Skin epidermis (tissue), 12 donors: ENCODE measurements at regions not wholly inside any gene's neighbourhood (a gene's known extent, or its start where the extent isn't known, plus 50 kb on each side); places are given as distances from the start of the nearest gene placed in this dataset.

Source experiments
- H3K27ac ChIP-seq, 21 experiments: fragments of 200-600 bp; sonication (generic) in 11 of 21; one replicate each; pipeline ENCODE4 v1.5.0; 2020; ENCODE audit warnings: mild to moderate bottlenecking in 3 of 21, inconsistent platforms in 2 of 21, moderate library complexity in 2 of 21
- H3K4me3 ChIP-seq, 7 experiments: fragments of 200-600 bp; sonication (generic) in 2 of 7; one replicate each; pipeline ENCODE4 v1.5.0; 2020; ENCODE audit warnings: inconsistent platforms in 2 of 7, mild to moderate bottlenecking in 2 of 7, moderate library complexity in 1 of 7

- Histone ChIP-seq H3K27ac (no peak overlapping the region), H3K4me3 (no peak overlapping the region)
These were observed 71.9 kb upstream of the PRR23E start for GRCh38 chr3:127120851-127121647.

- no peak overlapping the region for H3K27ac ChIP-seq
These were observed 71.0 kb upstream of the PRR23E start for GRCh38 chr3:127121885-127122284.

GRCh38 chr3:127123533-127123932, 69.4 kb upstream of the PRR23E start:
- no peak overlapping the region for H3K27ac ChIP-seq

More at GRCh38 chr3:127121885-127122284, 71.0 kb upstream of the PRR23E start:
- no peak overlapping the region for H3K4me3 ChIP-seq

GRCh38 chr3:127124120-127124519, 68.8 kb upstream of the PRR23E start:
- no peak overlapping the region for H3K27ac ChIP-seq

More at GRCh38 chr3:127123533-127123932, 69.4 kb upstream of the PRR23E start:
- H3K4me3 ChIP-seq, result no peak overlapping the region

GRCh38 chr3:127131424-127132170, 61.3 kb upstream of the PRR23E start:
- H3K4me3 ChIP-seq, result no peak overlapping the region
- no peak overlapping the region for H3K27ac ChIP-seq

More at GRCh38 chr3:127124120-127124519, 68.8 kb upstream of the PRR23E start:
- no peak overlapping the region for H3K4me3 ChIP-seq

GRCh38 chr3:127132876-127133275, 60.1 kb upstream of the PRR23E start:
- Histone ChIP-seq H3K4me3 (no peak overlapping the region), H3K27ac (no peak overlapping the region)

- no peak overlapping the region for H3K27ac ChIP-seq
- H3K4me3 ChIP-seq, result no peak overlapping the region
These were observed 59.0 kb upstream of the PRR23E start for GRCh38 chr3:127133971-127134370.

GRCh38 chr3:127134466-127134865, 58.5 kb upstream of the PRR23E start:
- Histone ChIP-seq H3K27ac (no peak overlapping the region), H3K4me3 (no peak overlapping the region)

GRCh38 chr3:127134887-127135240, 58.1 kb upstream of the PRR23E start:
- Histone ChIP-seq H3K4me3 (peak overlapping the region in 1 of 7 experiments; percentile 0), H3K27ac (no peak overlapping the region)

GRCh38 chr3:127135241-127136023, 57.5 kb upstream of the PRR23E start:
- Histone ChIP-seq H3K27ac (peak overlapping the region in 4 of 21 experiments; percentile 20 to 60 (median 39)), H3K4me3 (peak overlapping the region in 2 of 7 experiments; percentile 0 to 22)

GRCh38 chr3:127136024-127136600, 56.8 kb upstream of the PRR23E start:
- Histone ChIP-seq H3K27ac (peak overlapping the region in 4 of 21 experiments; percentile 16 to 49 (median 24)), H3K4me3 (peak overlapping the region in 1 of 7 experiments; percentile 22)

- H3K4me3 ChIP-seq, result no peak overlapping the region
- H3K27ac ChIP-seq, result no peak overlapping the region
These were observed 56.2 kb upstream of the PRR23E start for GRCh38 chr3:127136706-127137105.

- Histone ChIP-seq H3K27ac (no peak overlapping the region), H3K4me3 (no peak overlapping the region)
These were observed 55.8 kb upstream of the PRR23E start for GRCh38 chr3:127137113-127137512.

GRCh38 chr3:127137757-127138536, 55.0 kb upstream of the PRR23E start:
- Histone ChIP-seq H3K27ac (no peak overlapping the region), H3K4me3 (no peak overlapping the region)

GRCh38 chr3:127139601-127140500, 53.1 kb upstream of the PRR23E start:
- Histone ChIP-seq H3K4me3 (no peak overlapping the region), H3K27ac (no peak overlapping the region)

GRCh38 chr3:127140501-127141460, 52.1 kb upstream of the PRR23E start:
- H3K27ac ChIP-seq, result no peak overlapping the region

More at GRCh38 chr3:127140501-127141460, 52.1 kb upstream of the PRR23E start:
- no peak overlapping the region for H3K4me3 ChIP-seq
